Skin of body (tissue), 1 donor: ENCODE measurements at regions not wholly inside any gene's neighbourhood (a gene's known extent, or its start where the extent isn't known, plus 50 kb on each side); places are given as distances from the start of the nearest gene placed in this dataset.
"Not testable (repeated sequence)": the region's sequence is repeated elsewhere in the genome, so short reads cannot be mapped to it uniquely, and the experiment has no call there.

Experiments used
- DNase-seq: peaks from one replicate; lab custom pipeline; 2025; lab: John Stamatoyannopoulos, UW

DNA sequence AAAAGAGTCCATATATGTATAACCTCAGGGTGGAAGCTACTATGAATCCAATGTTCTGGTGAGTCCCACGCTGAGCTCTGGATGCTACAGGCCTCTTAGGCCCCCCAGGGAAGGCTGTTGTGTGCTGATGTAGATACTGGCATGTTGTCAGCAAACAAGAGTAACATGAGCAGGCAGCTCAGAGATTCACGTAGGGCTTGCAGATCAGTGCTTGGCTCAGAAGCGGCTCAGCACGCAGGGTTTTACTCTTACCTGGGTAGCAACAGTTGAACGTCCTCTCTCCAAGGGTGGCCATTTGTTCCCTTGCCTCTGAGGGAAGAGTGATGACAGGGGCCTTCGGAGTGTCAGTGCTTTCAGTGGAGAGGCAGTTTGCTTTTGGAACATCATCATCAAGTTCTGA is 93.4 kb downstream of the ZFP64 start:
- no peak for DNase-seq

DNA sequence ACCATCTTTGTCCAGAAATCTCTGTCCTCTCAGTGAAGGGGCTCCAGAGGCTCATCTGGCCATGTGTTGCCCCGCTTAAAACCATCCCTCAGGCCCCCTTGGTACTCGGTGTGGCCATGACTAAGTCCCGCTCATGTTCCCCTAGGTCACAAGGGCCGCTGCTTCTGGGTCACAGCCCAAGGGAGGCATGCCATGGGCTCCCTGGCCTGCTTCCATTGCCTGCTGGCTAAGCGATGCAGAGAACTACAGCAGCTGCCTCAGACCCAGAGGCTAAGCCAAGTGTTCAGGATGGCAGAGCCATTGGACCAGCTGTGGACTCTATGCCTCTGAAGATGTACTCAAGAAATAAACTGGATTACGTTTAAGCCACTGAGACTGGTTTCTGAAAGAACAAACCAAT is 95.5 kb downstream of the ZFP64 start:
- no peak for DNase-seq

DNA sequence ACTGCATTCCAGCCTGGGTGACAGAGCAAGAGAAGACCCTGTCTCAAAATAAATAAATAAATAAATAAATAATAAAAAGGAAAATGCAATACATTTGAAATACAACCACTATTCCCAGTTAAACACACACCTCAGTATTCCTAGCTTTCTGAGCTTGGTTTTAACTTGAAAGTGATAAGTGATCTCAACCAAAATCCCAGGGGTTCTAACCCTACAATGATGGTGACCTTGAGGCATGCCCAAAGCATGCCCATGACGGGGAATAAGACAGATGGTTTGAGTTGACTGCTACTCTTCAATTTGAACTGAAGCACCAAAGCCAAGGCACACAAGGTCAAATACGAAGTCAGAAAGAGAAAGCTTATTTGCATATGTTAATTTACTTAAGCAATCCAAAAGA is 96.9 kb downstream of the ZFP64 start:
- DNase-seq, result no peak

DNA sequence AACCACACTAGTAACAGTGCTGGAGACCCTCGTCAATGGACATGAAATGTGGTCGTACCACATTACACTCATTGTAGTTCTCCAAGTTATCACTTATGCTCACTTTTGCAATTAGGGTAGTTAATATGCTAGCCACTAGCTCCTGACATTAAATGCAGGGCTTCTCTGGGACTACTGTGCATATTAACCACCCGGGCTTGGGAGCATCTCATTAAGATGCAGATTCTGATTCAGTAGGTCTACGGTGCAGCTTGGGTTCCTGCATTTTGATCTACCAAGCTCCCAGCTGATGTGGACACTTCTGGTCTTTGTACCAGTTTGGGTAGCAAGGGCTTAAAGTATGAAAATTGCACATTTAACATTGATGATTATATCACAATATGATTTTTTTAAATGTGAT is 98.0 kb downstream of the ZFP64 start:
- DNase-seq, result no peak

DNA sequence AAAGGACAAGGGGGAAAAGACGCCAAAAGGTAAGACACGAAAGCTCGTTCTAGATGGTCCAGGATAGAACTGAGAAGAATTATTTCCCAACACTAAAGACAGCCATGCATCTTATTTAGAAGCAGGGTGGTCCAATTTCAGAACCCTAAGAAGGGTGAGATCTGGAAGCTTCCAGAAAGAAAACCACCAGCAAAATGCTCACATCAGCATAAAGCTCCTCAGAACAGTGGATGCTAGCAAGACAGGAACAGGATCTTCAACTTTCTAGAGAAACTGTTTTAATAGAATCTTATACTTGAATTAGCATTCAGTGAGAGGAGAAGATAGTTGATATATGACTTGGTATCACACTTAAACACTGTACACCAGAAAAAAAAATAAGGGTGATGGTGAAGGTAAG is 101.5 kb downstream of the ZFP64 start:
- no peak for DNase-seq

DNA sequence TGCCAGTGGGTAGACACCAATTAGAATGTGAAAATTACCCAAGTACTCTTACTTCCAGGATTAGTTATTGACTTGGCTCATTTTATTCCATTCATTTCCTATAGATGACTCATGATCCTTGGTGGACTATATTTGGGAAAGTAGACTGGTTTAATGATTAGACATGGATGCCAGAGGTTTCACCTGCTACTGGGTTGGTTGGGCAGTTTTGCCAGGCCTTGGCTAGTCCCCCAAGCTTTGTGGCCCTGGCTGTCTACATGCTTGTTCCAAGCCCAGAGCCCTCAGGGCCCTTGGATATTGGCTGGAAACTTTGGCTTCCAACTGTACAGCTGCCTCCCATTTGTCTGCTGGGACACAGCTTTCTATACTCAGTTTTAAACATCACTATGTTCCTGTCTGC is 104.1 kb downstream of the ZFP64 start:
- DNase-seq, result no peak

DNA sequence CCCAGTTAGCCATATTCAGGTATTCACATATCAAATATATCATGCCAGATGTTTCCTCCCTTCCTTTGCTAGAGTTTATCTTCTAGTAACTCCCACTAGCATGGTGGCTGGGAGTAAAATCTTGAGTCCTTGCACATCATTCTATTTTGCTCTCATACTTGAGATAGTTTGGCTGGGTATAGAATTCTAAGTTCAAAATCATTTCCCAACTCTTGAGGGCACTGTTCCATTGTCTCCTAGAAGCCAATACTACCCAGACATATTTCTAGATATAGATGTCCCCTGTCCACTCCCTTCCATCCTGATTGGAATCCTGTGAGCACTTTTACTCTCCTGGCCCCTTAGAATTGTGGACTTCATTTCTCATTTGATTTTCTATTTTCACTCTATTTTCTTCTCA is 104.7 kb downstream of the ZFP64 start:
- DNase-seq, result no peak

DNA sequence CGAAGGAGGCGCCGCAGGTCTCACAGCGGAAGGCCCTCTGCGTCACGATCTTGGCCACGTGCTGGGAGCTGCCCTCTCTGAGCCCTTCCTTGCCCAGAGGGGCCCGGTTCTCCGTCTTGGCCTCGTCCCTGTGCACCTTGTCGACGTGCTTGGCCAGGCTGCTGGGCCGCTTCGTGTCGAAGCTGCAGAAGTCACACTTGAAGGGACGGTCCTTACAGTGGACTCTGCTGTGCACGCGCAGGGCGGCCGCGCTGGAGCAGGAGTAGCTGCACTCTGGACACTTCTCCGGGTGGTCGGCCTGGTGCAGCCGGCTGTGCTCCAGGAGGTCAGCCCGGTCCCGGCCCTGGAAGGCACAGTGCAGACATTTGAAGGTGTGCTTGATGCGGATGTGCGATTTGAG is 106.9 kb downstream of the ZFP64 start:
- no peak for DNase-seq

DNA sequence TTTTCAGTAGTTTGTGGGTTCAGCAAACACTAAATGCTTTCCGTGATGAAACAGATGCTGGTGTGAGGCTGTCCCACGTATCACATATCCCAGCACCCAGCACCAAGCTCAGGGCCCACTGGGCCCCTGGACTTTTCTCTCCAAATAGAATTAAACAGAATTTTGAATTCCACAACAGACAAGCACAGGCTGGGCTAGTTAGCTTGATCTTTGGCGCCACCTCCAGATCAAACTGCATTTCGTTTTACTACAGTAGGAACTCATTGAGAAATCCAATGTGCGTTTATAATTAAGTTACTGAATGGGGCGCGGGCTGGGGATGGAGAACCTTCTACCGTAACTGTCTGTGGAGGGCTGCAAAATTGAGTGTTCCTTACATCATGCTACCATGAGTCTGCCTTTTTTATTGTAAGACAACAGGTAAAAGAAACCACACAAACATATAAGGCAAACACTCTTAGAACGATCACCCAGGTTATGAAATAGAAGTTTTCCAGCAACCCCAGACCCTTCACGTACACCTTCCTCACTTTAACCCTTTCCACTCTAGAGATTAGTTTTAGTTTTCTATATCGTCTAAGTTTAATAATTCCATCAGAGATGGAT is 107.8 kb downstream of the ZFP64 start:
- DNase-seq, result peak; percentile 64

DNA sequence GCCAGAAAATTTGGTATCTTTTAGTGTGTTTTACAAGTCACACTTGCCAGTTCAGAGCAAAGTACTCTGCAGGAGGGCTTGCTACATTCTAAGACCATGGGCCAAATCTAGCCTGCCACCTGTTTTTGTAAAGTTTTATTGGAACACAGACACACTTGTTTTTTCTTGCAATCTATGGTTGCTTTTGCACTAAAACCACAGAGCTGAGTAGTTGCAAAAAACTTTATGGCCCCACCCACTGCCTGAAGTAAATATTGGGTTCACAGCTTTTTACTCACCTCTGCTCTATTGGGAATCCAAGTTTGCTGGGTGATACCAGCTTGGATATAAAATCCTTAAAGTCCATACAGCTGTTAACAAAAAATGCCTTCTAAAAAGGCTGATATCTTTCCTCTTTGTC is 109.0 kb downstream of the ZFP64 start:
- DNase-seq, result no peak

DNA sequence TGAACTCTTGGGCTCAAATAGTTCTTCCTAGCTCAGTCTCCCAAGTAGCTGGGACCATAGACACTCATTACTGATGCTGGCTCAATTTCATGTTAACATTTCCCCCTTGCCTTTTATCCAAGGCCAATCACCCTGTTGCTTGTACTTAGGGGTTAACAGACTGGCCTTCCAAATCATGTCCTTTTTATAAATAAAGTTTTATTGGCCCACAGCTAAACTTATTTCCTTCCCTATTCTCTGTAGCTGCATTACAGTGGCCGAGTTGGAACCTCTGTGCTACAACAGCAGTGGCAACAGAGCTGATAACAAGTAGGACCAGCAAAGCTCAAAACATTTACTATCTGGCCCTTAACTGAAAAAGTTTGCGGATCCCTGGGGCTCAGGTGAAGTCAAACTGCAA is 109.8 kb downstream of the ZFP64 start:
- DNase-seq, result no peak

DNA sequence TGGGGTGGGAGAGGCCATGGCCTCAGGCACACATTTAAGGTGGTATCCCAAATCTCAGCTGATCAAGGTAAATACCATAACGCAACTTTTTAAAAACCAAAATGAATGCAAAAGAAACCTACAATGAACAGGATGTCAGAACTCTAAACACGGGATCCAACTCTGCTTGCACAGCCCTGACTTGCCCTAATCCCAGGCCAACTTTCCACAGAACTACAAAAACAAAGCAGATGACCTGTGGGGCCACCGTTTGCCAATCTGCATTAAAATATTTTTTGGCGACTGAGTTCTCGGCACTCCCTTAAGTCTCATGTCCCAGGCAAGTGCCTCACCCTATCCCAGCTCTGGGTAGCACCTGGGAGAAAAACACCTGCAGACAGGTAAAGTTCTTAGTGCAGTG is 110.5 kb downstream of the ZFP64 start:
- DNase-seq, result no peak

DNA sequence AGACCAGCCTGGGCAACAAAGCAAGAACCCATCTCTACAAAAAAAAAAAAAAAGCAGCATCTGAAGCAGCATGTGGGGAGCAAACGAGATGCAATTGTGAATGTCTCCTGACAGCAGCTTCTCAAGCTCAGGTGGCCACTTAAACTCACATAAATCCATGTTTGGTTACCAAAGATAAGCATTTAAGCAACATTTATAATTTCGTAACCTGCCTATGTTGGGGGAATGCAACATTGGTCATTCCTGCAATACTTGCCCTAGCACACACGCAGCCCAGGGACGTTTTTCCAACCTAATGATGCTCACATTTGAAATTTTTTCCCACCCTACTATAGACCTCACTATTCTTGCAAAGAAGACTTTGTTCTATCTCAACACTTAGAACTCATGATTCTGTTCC is 113.3 kb downstream of the ZFP64 start:
- DNase-seq, result no peak

DNA sequence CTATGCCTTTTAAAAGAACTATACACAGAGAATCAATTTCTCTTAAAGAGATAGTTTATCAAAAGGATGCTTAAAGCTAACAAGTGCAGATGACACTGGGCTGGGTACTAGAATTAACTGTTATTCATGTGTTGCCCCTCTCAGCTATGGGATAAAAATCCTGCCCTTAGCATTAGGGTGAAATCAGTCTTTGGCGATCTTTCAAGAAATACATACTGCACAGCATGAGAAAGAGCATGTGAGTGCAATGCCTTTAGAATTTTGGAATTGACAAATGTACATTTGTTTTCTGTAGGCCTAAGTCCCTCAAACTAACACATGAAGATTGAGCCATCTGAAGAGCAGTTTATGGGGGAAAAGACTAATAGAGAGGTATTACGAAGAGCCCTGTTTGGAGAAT is 115.4 kb downstream of the ZFP64 start:
- peak; percentile 23 for DNase-seq

DNA sequence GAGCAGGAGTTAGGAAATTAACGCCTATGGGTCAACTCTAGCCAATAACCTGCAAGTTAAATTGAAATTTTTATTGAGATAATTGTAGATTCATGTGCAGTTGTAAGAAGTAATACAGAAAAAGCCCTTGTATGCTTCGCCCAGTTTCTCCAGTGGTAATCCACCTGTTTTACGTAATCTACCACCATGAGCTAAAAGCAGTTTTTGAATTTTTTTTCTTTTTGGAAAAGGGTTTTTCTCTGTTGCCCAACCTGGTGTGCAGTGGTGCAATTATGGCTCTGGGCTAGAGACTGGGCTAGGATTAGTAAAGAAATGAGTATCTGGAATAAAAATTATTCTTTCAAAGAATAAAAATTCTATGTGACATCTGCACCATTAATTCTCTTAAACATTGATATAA is 116.2 kb downstream of the ZFP64 start:
- DNase-seq, result no peak

DNA sequence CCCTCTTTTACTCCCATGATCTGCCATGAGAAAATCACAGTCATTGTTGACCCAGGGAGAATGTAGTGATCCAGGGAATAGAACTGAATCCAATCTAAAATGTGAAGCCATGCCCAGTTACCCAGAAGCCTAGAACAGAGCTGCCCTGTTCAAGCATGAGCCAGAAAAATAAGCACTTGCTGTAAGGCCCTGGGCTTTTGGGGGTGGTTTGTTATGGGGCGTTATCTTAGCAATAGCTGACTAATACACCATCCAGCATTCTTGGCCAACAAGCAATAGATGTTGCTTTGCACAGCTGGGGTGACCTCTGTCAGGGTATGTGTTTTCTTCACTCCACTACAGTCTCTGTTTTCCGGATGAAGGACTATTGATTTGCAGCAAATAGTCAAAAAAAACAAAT is 120.4 kb downstream of the ZFP64 start:
- no peak for DNase-seq

DNA sequence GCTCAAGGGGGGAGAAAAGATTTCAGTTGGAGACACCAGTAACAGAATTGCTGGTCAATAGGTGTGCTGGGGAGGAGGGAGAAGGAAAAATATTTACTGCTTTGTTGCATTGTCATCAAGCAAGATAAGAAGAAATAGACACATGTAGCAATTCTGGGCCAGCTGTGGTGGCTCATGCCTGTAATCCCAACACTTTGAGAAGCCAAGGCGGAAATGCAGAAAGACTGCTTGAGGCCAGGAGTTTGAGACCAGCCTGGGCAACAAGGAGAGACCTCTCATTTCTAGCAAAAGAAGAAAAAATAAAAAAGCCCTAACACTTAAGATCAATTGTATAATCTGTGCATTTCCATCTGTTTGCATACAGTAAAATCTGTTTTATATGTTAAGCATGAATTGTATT is 126.6 kb downstream of the ZFP64 start:
- no peak for DNase-seq

DNA sequence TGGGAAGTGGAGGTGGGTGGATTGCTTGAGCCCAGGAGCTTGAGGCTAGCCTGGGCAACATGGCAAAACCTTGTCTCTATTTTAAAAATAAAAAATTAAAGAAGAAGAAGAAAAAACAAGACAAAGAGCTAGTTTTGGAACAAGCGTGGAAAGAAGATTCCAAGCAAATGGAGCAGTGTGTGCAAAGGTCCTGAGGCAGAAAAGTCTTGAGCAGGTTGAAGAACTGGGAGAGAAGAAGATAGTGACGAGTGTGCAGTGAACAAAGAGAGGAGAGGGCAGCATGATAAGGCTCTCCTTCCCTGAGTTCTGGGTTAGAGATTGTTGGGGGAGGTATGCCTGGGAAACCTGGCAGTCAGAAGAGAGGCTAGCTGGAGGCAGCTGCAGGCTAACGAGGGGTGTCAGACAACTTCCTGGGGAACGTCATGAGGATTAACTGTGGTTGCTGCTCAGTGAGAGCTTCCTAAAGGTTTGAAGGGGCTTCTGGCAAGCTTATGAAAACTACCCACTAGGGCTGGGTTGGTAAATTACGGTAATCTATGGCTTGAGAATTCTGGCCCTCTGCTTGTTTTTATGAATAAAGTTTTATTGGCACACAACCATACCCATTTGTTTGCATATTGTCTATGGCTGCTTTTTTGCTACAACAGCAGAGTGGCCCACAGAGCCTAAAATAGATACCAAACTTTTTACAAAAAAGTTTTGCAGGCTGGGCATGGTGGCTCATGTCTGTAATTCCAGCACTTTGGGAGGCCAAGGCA is 128.9 kb downstream of the ZFP64 start:
- no peak for DNase-seq

DNA sequence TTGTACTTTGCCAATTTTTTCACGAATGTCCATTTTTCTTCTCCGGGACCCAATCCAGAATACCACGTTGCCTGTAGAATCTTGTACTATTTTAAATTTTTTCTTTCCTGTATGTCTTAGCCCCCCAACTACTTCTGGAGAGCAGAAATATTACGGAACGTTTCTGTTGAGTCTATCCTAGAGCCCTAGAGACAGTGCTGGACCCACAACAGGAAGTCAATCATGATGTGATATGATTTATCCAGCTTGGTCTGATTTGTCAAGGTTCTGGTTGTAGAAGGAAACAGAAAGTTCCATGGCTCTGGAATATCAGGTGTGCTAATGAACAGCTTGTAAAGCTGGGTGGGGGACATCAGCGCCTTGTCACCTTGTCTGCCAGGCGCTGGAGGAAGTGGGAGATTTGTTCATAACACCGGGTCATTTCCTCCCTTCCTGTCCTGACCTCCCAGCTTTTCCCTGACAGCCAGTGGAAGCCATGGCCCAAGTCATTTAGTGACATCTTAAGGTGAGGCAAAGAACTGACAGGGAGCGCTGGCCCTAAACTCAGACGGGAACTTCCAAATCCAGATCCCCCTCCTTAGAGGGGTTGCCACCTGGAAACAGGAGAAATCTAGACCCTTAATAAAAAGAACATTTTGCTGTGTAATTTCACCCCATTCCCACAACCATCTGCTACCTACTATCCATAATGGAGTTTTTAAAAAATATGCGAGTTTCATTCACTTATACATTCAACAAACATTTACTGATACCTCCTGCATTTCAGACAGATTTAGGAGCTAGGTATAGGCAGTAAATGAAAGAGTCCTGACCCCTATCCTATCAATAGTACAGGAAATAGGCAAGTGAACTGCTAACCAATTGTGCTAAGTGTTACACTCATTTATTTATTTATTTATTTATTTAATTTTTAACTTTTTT is 130.5 kb downstream of the ZFP64 start:
- DNase-seq, result no peak

DNA sequence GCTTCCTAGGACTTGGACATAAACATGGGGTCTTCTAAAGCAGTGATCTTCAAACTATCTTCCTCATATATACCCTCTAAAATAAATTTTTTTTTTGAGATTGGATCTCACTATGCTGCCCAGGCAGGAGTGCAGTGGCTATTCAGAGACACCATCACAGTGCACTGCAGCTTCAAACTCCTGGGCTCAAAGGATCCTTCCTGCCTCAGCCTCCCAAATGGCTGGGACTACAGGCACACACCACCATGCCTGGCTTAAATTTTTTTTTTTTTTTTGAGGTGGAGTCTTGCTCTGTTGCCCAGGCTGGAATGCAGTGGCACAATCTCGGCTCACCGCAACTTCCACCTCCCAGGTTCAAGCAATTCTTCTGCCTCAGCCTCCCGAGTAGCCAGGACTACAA is 134.4 kb downstream of the ZFP64 start:
- not testable (repeated sequence) for DNase-seq

DNA sequence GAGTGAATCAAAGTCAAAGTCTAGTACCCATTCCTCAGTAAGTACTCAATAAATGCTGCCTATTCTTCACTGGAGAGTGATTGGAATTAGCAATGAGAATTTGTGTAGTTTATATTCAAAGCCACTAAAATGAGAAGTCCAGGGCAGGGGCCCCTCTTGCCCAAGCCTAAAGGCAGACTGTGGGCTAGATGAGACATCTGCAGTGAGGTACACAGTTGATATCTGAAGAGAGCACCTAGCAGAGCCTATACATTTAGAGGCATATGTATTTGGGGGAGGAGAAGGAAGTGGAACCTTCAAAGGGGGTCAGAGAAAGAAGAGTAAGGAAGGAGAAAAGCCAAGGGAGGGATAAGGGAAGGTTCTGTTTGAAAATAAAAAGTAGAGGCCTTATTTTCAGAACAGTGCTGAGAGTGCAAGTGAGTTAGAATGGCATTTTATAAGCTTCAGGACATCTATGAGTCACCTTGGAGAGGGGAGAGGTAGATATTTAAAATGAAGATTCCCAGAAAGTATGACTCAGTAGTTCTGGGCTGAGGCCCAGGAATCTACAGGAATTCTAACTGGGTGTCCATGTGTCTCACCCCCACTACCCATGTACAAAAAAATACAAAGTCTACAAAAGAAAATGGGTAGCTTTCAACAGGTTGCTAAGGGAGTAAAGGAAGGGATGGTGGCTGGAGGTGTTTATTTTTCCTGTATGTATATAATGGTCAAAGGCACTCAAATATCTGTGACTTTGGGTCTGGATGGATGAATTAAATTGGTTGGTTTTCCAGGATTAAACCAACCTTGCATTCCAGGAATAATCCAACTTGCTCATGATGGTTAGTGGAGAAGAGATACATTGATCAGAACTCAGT is 135.1 kb downstream of the ZFP64 start:
- no peak for DNase-seq

DNA sequence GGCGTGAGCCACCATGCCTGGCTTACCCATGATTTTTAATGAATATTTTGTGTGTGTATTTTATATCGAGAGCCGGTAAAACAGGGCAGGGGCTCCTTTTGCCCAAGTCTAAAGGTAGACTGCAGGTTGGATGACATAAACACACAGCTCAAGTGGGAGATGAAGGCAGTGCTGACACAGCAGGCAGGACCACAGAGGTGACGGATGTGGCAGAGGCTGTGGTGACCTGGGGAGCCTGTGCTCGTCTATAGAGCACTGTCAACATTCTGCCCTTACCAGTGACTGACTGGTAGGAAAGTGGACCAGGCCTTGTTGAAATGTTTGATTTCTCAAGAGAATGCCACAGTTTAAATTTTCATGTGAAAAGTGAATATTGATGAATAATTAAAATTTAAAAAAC is 137.5 kb downstream of the ZFP64 start:
- DNase-seq, result no peak
